GM12873 (cell line): ENCODE measurements at regions not wholly inside any gene's neighbourhood (a gene's known extent, or its start where the extent isn't known, plus 50 kb on each side); places are given as distances from the start of the nearest gene placed in this dataset.

Experiments
- TF ChIP-seq, protein P1 (sequence below): IDR thresholded peaks from 2 replicates; pipeline ENCODE4 v1.5.1; 2012; ENCODE audit warnings: low read depth, mild to moderate bottlenecking, moderate library complexity, low read length, control low read depth; ENCODE audit not compliant: insufficient read depth; ENCODE audit errors: missing control alignments

- TF ChIP-seq, protein P1, sequence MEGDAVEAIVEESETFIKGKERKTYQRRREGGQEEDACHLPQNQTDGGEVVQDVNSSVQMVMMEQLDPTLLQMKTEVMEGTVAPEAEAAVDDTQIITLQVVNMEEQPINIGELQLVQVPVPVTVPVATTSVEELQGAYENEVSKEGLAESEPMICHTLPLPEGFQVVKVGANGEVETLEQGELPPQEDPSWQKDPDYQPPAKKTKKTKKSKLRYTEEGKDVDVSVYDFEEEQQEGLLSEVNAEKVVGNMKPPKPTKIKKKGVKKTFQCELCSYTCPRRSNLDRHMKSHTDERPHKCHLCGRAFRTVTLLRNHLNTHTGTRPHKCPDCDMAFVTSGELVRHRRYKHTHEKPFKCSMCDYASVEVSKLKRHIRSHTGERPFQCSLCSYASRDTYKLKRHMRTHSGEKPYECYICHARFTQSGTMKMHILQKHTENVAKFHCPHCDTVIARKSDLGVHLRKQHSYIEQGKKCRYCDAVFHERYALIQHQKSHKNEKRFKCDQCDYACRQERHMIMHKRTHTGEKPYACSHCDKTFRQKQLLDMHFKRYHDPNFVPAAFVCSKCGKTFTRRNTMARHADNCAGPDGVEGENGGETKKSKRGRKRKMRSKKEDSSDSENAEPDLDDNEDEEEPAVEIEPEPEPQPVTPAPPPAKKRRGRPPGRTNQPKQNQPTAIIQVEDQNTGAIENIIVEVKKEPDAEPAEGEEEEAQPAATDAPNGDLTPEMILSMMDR, result no peak
Observed at GRCh38 chr14:31950764-31951637, 126.1 kb upstream of the ARHGAP5 start.

- TF ChIP-seq, protein P1, result no peak
Observed at GRCh38 chr14:31951638-31951964, 125.5 kb upstream of the ARHGAP5 start.

- TF ChIP-seq, protein P1, result no peak
Observed at GRCh38 chr14:31952573-31952972, 124.5 kb upstream of the ARHGAP5 start.

- TF ChIP-seq, protein P1, result no peak
Observed at GRCh38 chr14:31953210-31953609, 123.9 kb upstream of the ARHGAP5 start.

- TF ChIP-seq, protein P1, result no peak
Observed at GRCh38 chr14:31954991-31955390, 122.1 kb upstream of the ARHGAP5 start.

GRCh38 chr14:31955936-31956579 lies 121.0 kb upstream of the ARHGAP5 start:
- TF ChIP-seq, protein P1, result no peak

DNA sequence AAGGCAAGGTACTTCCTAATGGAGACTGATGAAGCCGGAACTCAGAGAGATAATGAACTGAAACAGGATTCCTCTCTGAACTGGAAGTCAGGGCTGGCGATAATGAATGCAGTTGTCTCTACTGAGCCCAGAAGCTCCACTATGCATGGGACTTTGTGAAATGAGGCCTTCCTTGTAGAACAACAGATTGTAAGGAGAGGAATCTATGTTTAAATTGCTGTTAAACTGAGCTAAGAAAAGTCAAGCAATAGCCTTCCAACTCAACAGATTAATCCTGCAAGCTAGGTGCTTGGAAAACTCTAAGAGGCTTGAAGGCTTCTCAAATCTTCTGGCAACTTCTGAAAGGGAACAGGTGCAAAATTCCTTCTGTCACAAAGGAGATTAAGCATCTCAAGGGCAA lies 119.5 kb upstream of the ARHGAP5 start:
- TF ChIP-seq, protein P1, result no peak
